SW 1271 (cell line): ENCODE measurements at regions not wholly inside any gene's neighbourhood (a gene's known extent, or its start where the extent isn't known, plus 50 kb on each side); places are given as distances from the start of the nearest gene placed in this dataset.

ENCODE experiments used
- DNase-seq, 2 experiments: peaks; one replicate each; lab custom pipeline; 2025; lab: John Stamatoyannopoulos, UW

DNA sequence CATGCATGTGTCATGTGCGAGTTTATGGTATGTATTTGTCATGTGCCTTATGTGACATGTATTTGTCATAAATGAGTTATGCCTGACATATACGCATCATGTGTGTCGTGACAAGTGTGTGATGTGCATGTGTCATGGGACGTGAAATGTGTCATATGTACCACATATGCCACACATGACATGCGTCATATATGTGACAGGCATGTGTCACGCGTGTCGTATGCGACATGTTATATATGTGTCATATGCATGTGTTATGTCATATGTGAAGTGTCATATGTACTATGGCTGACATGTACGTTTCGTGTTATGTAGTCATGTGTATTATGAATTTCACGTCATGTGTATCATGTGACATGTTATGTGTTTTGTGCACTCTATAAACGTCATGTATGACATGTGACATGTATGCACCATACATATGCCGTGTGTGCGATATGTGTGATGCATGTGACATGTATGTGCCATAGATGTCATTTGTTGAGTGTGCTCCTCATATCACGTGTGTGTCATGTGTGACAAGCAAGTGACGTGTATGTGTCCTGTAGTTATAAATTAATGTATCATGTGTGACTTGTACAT lies 2152.3 kb upstream of the PIK3C3 start:
- DNase-seq: no peak

DNA sequence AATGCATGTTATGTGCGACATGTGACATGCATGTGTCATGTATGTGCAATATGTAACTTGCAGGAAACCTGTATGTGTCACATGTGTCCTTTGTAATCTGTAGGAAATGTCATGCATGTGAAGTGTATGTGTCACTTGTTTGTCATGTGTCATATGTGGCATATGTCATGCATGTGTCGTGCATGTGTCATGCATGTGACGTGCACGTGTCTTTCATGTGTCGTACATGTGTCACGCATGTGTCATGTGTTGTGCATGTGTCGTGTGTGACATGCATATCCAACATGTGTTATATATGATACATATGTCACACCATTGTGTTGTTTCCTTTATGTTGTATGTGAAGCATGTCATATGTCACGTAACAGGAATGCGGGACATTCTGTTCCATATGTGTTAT lies 2153.2 kb upstream of the PIK3C3 start:
- DNase-seq: no peak

DNA sequence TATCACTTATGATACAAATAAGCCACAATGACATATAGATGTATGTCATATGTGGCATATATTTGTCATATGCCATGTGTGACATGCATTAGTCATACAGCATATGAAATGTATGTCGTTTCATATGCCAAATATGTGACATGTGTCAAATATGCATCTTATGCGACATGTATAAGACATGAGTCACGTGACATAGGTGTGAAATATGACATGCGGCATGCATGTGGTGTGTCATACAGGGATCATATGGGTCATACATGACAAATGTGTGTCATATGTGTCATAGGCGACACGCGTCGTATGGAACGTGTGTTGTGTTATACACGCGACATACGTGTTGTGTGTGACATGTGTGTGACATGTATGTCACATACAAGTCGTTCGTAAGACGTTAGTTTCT lies 2154.0 kb upstream of the PIK3C3 start:
- no peak for DNase-seq

DNA sequence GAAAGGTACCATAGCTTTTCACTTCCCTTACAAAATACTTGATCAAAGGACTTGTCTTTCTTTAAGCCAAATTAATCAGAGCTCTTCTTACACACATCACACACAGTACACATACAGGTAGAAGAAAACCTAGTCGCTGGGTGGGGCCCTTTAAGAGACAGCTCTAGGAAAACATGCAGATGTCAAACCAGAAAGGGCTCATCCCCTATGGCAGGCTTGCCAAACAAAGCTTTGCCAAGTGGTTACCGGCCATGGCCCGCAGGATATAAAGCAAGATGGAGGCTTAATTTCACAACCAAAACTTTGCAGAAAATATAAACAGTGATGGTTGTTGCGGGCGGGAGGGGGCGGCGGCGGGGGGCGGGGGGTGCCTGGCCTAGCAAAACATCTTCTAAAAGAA lies 2156.0 kb upstream of the PIK3C3 start:
- peak in 1 of 2 experiments; percentile 7 for DNase-seq

DNA sequence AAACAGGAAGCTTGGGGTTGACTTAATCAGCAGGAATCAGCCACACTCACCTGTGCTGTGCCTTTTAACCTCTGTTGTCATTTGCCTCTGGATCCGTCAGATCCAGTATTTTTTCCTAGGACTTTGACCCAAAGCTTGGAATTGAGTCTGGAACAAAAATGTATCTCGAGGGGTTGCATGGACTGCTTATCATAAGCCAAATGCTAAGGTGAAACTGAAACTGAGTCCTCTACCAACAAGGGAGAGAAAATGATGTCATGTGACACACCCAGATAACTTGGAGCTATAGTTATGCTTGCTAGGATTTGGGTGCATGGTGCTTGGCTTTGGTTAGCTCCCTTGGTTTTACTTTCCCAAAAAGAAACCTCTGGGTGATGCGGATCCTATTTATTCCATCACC lies 2158.6 kb upstream of the PIK3C3 start:
- no peak for DNase-seq

DNA sequence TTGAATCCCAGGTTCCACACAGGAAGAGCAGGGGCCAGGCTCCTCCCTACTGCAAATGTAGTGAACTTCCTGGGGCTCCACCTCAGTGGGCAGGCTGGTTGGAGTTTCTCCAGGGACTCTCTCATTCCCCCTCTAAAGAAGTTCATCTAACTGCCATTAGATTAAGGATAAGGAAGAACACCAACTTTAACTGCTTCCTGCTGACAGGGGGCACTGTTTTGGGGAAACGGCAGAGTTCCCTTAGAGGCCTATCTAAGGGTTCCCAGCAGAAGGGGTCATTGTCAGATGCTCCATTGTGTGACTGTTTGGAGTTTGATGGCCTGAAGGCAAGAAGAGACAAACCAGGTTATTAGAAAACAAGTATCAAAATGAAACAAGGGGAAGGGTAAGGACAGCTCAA lies 2159.7 kb upstream of the PIK3C3 start:
- DNase-seq: no peak

DNA sequence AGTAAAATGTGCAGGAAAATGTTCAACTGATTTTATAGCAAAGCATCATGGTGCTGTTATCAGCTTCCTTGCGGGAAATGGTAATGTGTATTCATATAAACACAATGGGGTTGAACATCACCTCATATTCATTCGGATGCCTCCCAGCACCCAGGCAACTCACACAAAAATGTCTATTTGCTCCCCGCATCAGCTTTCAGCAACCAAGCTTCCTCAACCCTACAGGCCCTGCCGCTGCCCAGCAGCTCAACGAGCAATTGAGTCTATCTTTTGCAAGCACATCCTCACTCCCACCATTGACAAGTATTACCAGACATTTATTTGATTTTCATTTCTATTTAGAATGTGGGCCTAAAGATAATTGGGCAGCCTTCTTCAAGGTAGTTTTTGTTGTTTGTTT lies 2161.4 kb upstream of the PIK3C3 start:
- DNase-seq: no peak

DNA sequence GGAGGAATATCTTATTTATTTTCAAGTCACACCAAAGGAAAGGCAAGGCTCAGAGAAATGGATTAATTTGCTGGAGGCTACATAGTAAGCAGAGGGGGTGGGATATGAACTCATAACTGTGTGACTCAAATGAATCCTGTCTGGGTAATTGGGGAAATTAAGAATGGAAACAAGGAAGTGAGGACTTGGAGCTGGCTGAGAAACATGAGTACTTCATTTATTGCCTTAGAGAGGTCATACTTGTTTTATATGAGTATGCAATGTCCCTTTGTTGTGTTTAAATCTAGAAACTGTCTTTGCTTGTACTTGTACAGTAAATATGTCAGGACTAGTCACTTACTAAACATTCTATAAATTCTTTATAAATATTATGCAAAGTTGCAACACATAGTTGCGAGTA lies 2166.7 kb upstream of the PIK3C3 start:
- no peak for DNase-seq

DNA sequence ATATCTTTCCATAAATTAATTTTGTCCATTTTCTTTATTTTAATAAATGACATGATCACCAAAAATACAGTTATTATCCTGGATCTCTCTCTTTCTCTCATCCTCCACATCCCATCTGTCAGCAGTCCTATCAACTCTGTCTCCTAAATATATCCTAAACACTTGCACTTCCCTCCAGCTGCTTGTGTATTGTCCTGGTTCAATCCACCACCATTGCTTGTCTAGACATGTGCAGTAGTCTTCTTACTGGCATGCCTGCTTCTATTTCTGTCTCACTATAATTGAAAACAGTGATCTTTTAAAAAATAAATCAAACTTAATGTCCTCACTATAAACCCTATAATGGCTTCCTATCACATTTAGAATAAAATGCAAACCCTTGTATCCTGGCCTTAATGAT lies 2168.6 kb upstream of the PIK3C3 start:
- no peak for DNase-seq

DNA sequence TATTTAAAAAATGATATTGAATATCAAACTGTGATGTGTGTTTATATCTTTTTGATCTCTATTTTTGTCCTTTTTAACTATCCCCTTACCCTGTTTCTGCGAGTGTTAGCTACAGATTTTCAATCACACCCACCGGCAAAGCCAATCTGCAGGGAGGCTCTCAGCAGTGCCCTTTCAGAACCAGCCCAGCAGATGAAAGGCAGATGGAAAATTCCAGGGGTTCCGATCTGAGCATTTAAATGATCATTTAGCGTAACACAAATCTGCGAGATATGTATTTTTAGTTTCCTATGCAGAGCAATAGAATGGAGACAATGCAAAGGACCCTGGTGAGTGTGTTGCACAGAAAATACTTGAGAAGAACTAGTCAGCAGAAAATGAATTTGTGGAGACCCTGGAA lies 2170.5 kb upstream of the PIK3C3 start:
- no peak for DNase-seq

DNA sequence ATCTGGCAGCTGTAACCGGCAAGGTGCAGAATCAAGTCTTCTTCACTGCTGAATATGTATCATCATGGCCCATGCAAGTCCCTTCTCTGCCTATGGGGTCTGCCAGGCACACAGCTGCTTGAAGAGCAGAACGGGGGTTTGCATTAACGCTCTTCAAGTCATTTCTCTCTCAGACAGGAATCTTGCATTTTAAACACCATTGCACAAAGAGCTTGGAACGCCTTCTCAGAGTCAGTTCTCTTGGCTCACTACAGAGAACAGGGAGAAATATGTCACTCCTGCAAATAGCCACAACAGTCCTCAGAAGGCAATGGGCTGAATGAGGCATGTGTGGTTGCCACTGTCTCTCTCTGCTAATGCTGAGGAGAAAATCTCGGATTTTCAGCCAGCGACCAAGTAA lies 2173.5 kb upstream of the PIK3C3 start:
- no peak for DNase-seq

DNA sequence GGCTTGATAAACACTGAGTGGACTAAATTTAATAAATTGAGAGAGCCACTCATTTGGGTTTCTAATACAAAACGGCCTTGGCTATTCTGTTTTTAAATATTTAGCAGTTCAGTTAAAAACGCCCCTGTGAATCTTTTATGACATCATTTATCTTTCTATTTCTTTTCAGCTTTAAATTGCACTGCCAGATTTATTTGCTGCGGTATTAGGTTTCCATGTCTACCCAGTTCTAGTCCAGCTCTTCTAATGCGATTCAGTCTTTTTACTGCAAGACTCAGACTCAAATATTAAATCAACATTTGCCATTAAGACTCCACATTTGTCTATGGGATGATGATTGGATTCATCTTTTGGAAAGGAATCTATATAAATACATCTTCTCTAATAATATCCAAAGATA lies 2174.3 kb upstream of the PIK3C3 start:
- DNase-seq: no peak

DNA sequence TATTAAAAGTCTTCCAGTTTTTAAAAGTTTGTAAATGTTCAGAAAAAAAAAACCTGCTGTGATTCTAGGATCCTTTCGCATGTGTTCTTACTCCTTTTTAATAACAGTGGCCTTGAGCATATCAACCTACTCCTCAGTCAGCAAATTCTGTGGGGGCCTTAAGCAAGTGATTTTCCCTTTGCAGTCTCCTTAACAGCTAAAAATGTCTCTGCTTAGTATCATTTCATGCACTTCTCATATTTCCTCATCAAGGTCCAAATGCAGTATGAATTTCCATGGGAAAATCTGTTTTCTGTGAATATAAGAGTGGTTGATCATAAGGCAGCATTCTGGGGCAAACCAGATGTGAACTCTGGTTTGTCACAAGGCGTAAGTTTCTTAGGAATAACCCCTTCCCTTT lies 2175.1 kb upstream of the PIK3C3 start:
- no peak for DNase-seq

DNA sequence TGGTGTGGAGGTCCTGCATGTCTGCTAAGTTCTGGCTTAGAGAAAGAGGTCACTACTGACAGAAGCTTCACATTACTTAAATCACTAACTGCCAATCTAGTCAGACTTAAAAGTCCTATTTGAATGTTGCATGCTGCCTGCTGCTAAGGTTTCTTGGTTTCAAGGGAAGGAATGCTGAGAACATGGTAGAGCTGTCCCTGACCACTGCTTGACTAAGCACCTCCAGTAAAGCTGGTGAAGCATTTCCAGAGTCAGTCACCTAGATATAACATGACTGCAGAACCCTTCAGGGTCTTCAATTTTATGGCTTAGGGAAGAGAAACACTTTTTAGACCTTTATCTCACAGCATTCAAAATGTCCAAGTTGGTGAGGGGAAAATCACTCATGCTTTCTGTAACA lies 2178.3 kb upstream of the PIK3C3 start:
- DNase-seq: no peak

DNA sequence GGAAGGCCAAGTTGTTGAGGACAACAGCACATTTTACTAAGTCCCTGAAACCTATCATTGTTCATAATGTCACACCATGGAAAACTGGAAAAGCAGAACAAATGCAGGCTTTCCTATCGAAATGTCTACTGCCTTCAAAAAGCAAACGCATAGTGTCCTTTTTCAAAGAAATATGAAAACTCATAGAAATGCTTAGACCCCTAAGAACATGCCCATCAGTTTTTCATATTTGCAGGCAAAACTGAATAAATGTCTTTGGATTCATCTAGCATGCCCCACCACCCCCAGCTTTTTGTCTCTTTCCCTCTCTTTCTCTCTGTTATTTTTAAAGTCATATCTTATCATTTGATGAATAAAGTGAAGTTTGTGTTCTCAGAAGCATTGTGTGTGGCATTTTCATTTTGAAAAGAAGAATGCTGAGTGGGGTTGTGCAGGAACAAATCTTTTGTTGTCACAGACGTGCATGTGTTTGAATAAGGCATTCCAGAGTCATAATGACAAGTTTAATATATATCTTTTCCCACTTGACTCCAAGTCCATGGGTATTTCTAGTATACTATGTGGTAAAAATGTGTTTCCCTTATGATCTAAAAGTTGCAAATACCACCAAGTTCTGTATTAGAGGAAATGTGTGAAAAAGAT lies 2180.0 kb upstream of the PIK3C3 start:
- DNase-seq: no peak

DNA sequence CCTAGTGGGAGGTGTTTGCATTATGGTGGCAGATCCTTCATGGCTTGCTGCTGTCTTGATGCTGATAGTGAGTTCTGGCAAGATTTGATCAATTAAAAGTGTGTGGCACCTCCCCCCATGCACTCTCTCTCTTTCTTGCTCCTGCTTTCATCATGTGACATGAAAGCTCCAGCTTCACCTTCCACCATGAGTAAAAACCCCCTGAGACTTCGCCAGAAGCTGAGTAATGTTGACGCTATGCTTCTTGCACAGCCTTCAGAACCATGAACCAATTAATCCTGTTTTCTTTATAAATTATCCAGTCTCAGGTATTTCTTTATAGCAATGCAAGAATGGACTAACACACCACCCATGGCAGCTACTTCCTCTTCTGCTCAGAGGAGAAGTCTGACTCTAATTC lies 2181.4 kb upstream of the PIK3C3 start:
- DNase-seq: no peak

DNA sequence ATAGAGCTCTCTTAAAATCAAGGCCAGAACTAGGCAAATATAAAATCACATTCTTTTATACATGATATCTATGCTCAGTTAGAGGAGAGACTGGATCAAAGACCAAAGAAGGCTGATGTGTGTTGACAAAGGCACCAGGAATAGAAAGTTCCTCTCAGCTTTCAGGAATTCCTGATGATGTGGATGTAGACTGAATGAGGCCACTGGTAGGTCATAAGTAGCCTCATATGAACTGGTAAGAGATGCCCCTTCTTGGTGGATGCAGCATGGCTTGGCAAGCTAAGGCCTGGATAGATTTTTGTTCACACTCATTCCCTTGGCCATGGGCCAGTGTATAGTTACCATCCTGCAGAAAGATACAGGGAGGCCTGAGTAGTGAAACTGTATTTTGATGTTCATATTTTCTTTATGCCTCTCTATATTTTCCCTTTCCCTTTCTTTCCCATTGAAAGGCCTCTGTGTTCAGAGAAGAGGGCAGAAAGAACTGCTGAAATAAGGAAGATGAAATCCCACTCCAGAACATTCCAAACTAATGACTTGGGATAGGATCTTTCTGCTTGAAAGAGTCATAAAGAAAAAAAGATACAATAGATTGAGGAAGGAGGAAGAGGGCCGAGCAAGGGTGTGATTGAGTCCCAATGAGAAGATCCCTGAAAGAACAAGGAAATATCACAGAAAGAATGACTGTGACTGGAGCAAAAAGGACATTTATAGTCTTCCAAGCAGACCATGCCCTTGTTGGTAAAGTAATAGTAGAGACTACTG lies 2182.7 kb upstream of the PIK3C3 start:
- no peak for DNase-seq

DNA sequence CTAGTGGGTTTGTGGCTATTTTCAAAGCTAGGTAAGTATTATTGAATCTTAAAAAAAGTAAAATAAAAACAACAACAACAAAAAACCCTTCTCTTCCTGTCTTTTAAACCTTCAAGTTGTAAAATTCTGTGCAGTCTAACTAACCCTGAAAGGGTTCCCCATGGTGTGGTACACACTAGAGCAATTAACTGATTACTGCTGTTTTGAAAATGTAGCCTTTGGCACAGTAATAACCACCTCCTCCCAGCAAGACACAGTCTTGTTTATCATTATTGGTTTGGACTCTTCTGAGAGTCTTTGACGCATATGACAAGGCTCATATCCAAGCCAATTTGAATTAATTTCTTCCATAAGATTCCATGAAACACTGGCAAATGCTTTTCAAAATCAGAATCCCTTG lies 2184.6 kb upstream of the PIK3C3 start:
- DNase-seq: no peak

DNA sequence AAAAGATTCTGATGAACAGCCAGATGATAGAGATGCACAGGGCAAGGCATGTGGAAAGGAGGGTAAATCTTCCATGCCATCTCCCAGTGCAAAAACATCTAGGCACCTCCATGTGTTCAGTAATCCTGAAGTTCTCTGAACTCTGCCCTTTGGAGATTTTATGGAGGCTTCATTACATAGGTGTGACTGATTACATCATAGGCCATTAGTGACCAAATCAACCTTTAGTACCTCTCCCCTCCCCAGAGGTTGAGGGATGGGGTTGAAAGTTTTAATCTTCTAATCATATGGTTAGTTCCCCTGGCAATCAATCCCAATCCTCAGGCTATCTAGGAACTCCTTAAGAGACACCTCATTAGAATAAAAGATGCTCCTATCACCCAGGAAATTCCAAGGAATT lies 2190.2 kb upstream of the PIK3C3 start:
- DNase-seq: no peak

DNA sequence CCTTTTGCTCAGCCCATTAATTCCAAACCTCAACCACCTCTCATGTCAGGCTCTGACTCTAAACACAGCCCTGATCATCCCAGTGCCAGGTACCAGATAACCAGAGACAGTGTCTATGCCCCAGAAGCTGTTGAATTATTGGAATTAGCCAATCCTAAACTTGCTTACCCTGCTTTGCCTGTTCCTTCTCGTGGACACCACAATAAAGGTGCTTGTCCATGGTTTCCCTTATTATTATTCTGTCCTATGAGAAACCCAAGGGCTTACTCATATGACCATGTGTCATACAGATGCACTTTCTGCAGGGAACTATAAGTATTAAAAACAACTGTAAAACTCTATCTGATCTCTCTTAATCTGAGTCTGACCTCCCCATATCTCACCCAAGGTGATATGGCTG lies 2193.8 kb upstream of the PIK3C3 start:
- no peak for DNase-seq

DNA sequence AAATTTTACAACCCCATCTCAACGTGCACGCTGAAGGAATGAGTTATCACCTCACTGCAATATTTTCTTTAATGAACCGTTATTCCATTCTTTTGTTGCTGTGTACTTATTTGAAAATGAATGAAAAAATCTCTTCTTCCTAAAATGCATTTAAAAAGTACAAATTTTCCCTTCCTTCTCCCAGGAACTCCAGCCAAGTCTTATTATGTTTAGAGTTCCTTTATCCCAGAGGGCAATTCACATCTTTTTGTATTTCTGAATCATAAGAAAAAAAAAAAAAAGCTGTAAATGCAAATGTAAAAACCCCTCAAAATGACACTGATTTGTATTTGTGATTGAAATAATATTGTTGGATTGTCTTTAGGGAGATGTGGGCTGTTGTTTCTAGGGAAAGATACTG lies 2194.3 kb upstream of the CELF4 start:
- DNase-seq: no peak

DNA sequence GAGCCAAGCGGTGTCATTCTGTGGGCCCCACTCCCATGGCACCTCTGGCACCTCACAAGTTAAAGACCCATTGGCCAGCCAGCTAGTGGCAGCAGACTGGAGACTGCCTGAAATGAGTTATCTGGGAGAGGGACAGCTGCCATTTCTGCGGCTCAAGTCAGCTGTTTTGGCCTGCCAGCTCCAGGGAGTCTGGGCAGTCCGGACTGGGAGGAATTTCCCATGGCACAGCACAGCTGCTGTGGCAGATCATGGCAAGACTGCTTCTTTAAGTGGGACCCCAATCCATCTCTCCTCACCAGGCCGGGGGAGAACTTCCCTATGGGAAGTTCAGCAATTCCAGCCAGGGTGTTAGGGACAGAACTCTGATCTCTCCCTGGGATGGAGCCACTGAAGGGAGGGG lies 2187.6 kb upstream of the CELF4 start:
- no peak for DNase-seq

DNA sequence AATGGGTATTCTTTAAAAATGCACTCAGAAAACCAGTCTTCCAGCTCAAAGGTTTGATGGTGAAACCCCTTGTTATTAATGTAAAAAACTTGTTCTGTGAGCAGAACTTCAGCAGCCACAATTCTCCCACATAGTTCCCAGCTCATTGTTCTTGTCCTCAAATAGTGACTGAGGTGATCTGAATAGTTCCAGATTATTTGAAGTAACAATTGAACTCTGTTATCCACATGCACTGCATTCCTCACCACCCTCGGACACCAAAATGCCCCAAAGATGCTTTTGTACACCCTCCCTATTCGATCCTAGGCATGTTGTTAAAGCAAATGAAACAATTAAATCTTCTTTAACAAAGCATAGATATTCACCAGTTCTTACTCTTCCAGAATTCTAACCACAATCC lies 2186.8 kb upstream of the CELF4 start:
- DNase-seq: no peak

DNA sequence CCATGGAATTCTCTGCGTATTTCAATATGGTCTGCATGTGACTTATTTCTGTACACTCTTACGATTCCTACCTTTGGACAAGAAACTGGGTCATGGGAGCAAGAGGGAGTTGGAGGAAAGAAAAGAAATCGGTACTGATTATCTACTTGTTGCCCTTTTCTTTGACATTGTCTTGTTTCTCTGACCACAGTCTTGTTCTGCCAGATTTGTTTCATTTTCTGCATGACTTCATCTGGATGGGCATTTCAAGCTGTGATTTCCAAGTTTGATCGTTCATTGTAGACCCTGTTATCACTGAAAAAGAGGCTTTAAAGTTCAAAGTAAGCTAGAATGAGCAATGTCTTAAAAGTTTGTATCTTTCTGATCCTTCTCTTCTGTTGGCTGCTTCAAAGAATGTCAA lies 2186.3 kb upstream of the CELF4 start:
- no peak for DNase-seq
